ENCODE measurements at regions not wholly inside any gene's neighbourhood (a gene's known extent, or its start where the extent isn't known, plus 50 kb on each side); places are given as distances from the start of the nearest gene placed in this dataset.
A peak's percentile ranks its signal among the peaks of the same experiment; 100 is the strongest.

- peaks cover 15% of the 10 kb centered on the region for H3K4me1 ChIP-seq (ENCODE audit: insufficient read depth, poor library complexity, severe bottlenecking)
- no peak overlapping the region for H3K27ac ChIP-seq (ENCODE audit: poor library complexity, severe bottlenecking)
- no peak for DNase-seq (ENCODE audit: low spot score)
- no peak overlapping the region for H3K4me3 ChIP-seq (ENCODE audit: severe bottlenecking)
- no peaks in the 10 kb centered on the region for H3K36me3 ChIP-seq (ENCODE audit: low read depth)
- no peaks in the 10 kb centered on the region for H3K27me3 ChIP-seq (ENCODE audit: insufficient read depth, poor library complexity, severe bottlenecking)
- no peak for ATAC-seq (ENCODE audit: low read depth)
- H3K9me3 ChIP-seq (ENCODE audit: severe bottlenecking) = no peaks in the 10 kb centered on the region
- TF ChIP-seq CTCF (IDR thresholded peaks at IDR 0.05; ENCODE audit: poor library complexity, severe bottlenecking) = peak; percentile 77
These were observed 76.9 kb upstream of the GCFC2 start for GRCh38 chr2:75787532-75788132.

GRCh38 chr2:75775311-75775823 lies 64.7 kb upstream of the GCFC2 start:
- no peak for TF ChIP-seq CTCF (IDR thresholded peaks at IDR 0.05; ENCODE audit: poor library complexity, severe bottlenecking)
- ATAC-seq (ENCODE audit: low read depth) = no peak

GRCh38 chr2:75772908-75773630 lies 62.4 kb upstream of the GCFC2 start:
- no peaks in the 10 kb centered on the region for H3K36me3 ChIP-seq (ENCODE audit: low read depth)
- ATAC-seq (ENCODE audit: low read depth) (no peak), DNase-seq (ENCODE audit: low spot score) (no peak)
- no peak overlapping the region for H3K27ac ChIP-seq (ENCODE audit: poor library complexity, severe bottlenecking)
- peaks cover 7% of the 10 kb centered on the region for H3K27me3 ChIP-seq (ENCODE audit: insufficient read depth, poor library complexity, severe bottlenecking)
- H3K4me1 ChIP-seq (ENCODE audit: insufficient read depth, poor library complexity, severe bottlenecking) = no peaks in the 10 kb centered on the region
- H3K9me3 ChIP-seq (ENCODE audit: severe bottlenecking) = peaks cover 1% of the 10 kb centered on the region
- no peak overlapping the region for H3K4me3 ChIP-seq (ENCODE audit: severe bottlenecking)
- TF ChIP-seq CTCF (IDR thresholded peaks at IDR 0.05; ENCODE audit: poor library complexity, severe bottlenecking) = no peak

More at GRCh38 chr2:75775311-75775823, 64.7 kb upstream of the GCFC2 start:
- Histone ChIP-seq H3K4me3 (ENCODE audit: severe bottlenecking) (no peak overlapping the region), H3K27me3 (ENCODE audit: insufficient read depth, poor library complexity, severe bottlenecking) (peaks cover 7% of the 10 kb centered on the region), H3K9me3 (ENCODE audit: severe bottlenecking) (peaks cover 2% of the 10 kb centered on the region), H3K4me1 (ENCODE audit: insufficient read depth, poor library complexity, severe bottlenecking) (no peaks in the 10 kb centered on the region), H3K27ac (ENCODE audit: poor library complexity, severe bottlenecking) (no peak overlapping the region), H3K36me3 (ENCODE audit: low read depth) (no peaks in the 10 kb centered on the region)
- no peak for DNase-seq (ENCODE audit: low spot score)

- Histone ChIP-seq H3K36me3 (ENCODE audit: low read depth) (no peaks in the 10 kb centered on the region), H3K27ac (ENCODE audit: poor library complexity, severe bottlenecking) (no peak overlapping the region), H3K9me3 (ENCODE audit: severe bottlenecking) (no peaks in the 10 kb centered on the region), H3K4me1 (ENCODE audit: insufficient read depth, poor library complexity, severe bottlenecking) (no peaks in the 10 kb centered on the region), H3K4me3 (ENCODE audit: severe bottlenecking) (no peak overlapping the region), H3K27me3 (ENCODE audit: insufficient read depth, poor library complexity, severe bottlenecking) (no peaks in the 10 kb centered on the region)
- TF ChIP-seq CTCF (IDR thresholded peaks at IDR 0.05; ENCODE audit: poor library complexity, severe bottlenecking) = no peak
- ATAC-seq (ENCODE audit: low read depth) (no peak), DNase-seq (ENCODE audit: low spot score) (no peak)
These were observed 55.1 kb upstream of the GCFC2 start for GRCh38 chr2:75765798-75766197.

- DNase-seq (ENCODE audit: low spot score) (no peak), ATAC-seq (ENCODE audit: low read depth) (no peak)
- H3K4me1 ChIP-seq (ENCODE audit: insufficient read depth, poor library complexity, severe bottlenecking) = no peaks in the 10 kb centered on the region
- H3K27me3 ChIP-seq (ENCODE audit: insufficient read depth, poor library complexity, severe bottlenecking) = no peaks in the 10 kb centered on the region
- no peak overlapping the region for H3K27ac ChIP-seq (ENCODE audit: poor library complexity, severe bottlenecking)
- no peaks in the 10 kb centered on the region for H3K36me3 ChIP-seq (ENCODE audit: low read depth)
- no peak overlapping the region for H3K4me3 ChIP-seq (ENCODE audit: severe bottlenecking)
- H3K9me3 ChIP-seq (ENCODE audit: severe bottlenecking) = no peaks in the 10 kb centered on the region
- TF ChIP-seq CTCF (IDR thresholded peaks at IDR 0.05; ENCODE audit: poor library complexity, severe bottlenecking) = no peak
These were observed 53.9 kb upstream of the GCFC2 start for GRCh38 chr2:75764611-75765010.
